ENCODE measurements at regions not wholly inside any gene's neighbourhood (a gene's known extent, or its start where the extent isn't known, plus 50 kb on each side); places are given as distances from the start of the nearest gene placed in this dataset.

DNA sequence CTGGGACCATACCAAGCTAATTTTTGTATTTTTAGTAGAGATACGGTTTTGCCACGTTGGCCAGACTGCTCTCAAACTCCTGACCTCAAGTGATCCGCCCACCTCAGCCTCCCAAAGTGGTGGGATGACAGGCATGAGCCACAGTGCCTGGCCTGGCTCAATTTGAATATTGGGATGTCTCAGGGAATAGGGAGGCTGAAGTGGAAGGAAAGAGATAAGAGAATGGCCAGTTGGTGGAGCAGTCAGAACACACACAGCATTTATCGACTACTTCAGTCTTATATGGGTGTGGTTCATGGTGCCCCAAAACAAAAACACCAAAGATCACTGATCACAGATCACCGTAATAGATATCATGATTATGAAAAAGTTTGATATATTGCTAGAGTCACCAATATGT, 144.4 kb downstream of the GMNC start:
- no peak overlapping the region for H3K4me2 ChIP-seq (ENCODE audit: low read length)
- no peak overlapping the region for H2BK12ac ChIP-seq (ENCODE audit: low read length)
- no peak overlapping the region for H2AFZ ChIP-seq (ENCODE audit: insufficient read depth, low read length, poor library complexity)
- no peaks in the 10 kb centered on the region for H3K9me3 ChIP-seq (ENCODE audit: insufficient read depth, low read depth, low read length)
- H3K4me1 ChIP-seq (ENCODE audit: control insufficient read depth in 1 of 2, insufficient read depth in 2 of 2, low read length in 2 of 2): no peaks in the 10 kb centered on the region
- H3K79me2 ChIP-seq (ENCODE audit: control insufficient read depth, insufficient read depth, low read length, poor library complexity): no peaks in the 10 kb centered on the region
- H3K4ac ChIP-seq (ENCODE audit: low read depth, low read length): no peak overlapping the region
- H4K12ac ChIP-seq (ENCODE audit: low read depth, low read length): no peak overlapping the region
- H2AK5ac ChIP-seq (ENCODE audit: low read length): no peak overlapping the region
- H3K4me3 ChIP-seq (ENCODE audit: low read depth, low read length): no peak overlapping the region
- H4K91ac ChIP-seq (ENCODE audit: low read depth, low read length): no peak overlapping the region
- DNase-seq: no peak
- H2BK120ac ChIP-seq (ENCODE audit: insufficient read depth, low read length, poor library complexity): no peak overlapping the region
- H3K27ac ChIP-seq (ENCODE audit: low read depth, low read length): no peak overlapping the region
- no peaks in the 10 kb centered on the region for H3K79me1 ChIP-seq (ENCODE audit: low read length)
- H3K9ac ChIP-seq (ENCODE audit: low read length): no peak overlapping the region
- H4K8ac ChIP-seq (ENCODE audit: low read depth, low read length): no peak overlapping the region
- H3K14ac ChIP-seq (ENCODE audit: low read length): no peak overlapping the region
- no CpG with 5 or more reads among the region's 5 CpGs for WGBS (ENCODE audit: extremely low coverage, insufficient coverage, insufficient read length)
- no peak overlapping the region for H2BK5ac ChIP-seq (ENCODE audit: low read depth, low read length, poor library complexity)
- H3K27me3 ChIP-seq (ENCODE audit: insufficient read depth, low read length): no peaks in the 10 kb centered on the region
- no peak overlapping the region for H3K23ac ChIP-seq (ENCODE audit: low read length)
- no peaks in the 10 kb centered on the region for H3K36me3 ChIP-seq (ENCODE audit: control insufficient read depth in 1 of 2, insufficient read depth in 2 of 2, low read length in 2 of 2)
- H3K18ac ChIP-seq (ENCODE audit: low read length): no peak overlapping the region

DNA sequence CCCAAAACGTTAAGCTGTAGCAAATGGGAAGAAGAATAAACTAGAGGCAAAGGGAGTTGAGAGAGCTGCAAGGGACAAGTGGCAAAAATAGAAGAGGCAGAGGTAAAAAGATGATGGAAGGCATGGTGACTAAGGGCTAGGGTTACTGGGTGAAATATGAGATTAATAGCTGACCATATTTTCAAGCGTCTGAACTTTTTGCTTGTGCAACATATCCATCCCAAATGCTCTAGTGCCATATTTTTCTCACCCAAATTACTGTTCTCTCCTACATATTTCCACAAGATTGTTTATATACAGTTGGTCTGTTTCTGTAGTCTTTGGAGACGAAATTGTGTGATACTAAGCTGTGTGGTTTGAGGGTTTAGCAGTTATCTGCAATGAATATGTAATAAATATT, 145.5 kb downstream of the GMNC start:
- Histone ChIP-seq H2AFZ (ENCODE audit: insufficient read depth, low read length, poor library complexity) (no peak overlapping the region), H3K9me3 (ENCODE audit: insufficient read depth, low read depth, low read length) (no peaks in the 10 kb centered on the region), H2BK12ac (ENCODE audit: low read length) (no peak overlapping the region), H3K18ac (ENCODE audit: low read length) (no peak overlapping the region), H3K27ac (ENCODE audit: low read depth, low read length) (no peak overlapping the region), H3K36me3 (ENCODE audit: control insufficient read depth in 1 of 2, insufficient read depth in 2 of 2, low read length in 2 of 2) (no peaks in the 10 kb centered on the region), H2AK5ac (ENCODE audit: low read length) (no peak overlapping the region), H3K4me3 (ENCODE audit: low read depth, low read length) (no peak overlapping the region), H4K8ac (ENCODE audit: low read depth, low read length) (no peak overlapping the region), H3K79me2 (ENCODE audit: control insufficient read depth, insufficient read depth, low read length, poor library complexity) (no peaks in the 10 kb centered on the region), H2BK5ac (ENCODE audit: low read depth, low read length, poor library complexity) (no peak overlapping the region), H3K79me1 (ENCODE audit: low read length) (no peaks in the 10 kb centered on the region), H3K9ac (ENCODE audit: low read length) (no peak overlapping the region), H3K4ac (ENCODE audit: low read depth, low read length) (no peak overlapping the region), H3K4me2 (ENCODE audit: low read length) (no peak overlapping the region), H2BK120ac (ENCODE audit: insufficient read depth, low read length, poor library complexity) (no peak overlapping the region), H3K27me3 (ENCODE audit: insufficient read depth, low read length) (no peaks in the 10 kb centered on the region), H3K14ac (ENCODE audit: low read length) (no peak overlapping the region), H4K12ac (ENCODE audit: low read depth, low read length) (no peak overlapping the region), H3K23ac (ENCODE audit: low read length) (no peak overlapping the region), H4K91ac (ENCODE audit: low read depth, low read length) (no peak overlapping the region), H3K4me1 (ENCODE audit: control insufficient read depth in 1 of 2, insufficient read depth in 2 of 2, low read length in 2 of 2) (no peaks in the 10 kb centered on the region)
- WGBS (ENCODE audit: extremely low coverage, insufficient coverage, insufficient read length): no CpG with 5 or more reads among the region's 3 CpGs
- no peak for DNase-seq

DNA sequence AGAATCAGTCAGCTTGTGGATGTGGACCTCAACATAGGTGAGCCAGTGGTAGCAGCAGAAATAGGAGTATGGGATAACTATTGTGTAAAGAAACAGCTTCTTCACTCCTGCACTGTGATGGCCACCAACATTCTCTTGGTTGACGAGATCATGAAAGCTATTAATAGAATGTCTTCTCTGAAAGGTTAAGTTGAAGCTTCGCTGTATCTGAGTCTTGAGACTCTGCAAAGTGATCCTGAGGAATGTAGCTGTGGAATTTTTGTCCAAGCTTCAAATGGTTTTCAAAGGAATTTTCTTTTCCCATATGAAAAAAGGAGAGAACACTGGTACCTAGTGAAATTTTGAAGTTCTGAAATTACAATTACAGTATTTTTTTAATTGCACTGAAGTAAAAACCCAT, 146.3 kb downstream of the GMNC start:
- H2AK5ac ChIP-seq (ENCODE audit: low read length): no peak overlapping the region
- no peak overlapping the region for H3K9ac ChIP-seq (ENCODE audit: low read length)
- no peak overlapping the region for H4K12ac ChIP-seq (ENCODE audit: low read depth, low read length)
- WGBS (ENCODE audit: extremely low coverage, insufficient coverage, insufficient read length): no CpG with 5 or more reads among the region's 2 CpGs
- no peak for DNase-seq
- H3K23ac ChIP-seq (ENCODE audit: low read length): no peak overlapping the region
- H4K91ac ChIP-seq (ENCODE audit: low read depth, low read length): no peak overlapping the region
- no peaks in the 10 kb centered on the region for H3K36me3 ChIP-seq (ENCODE audit: control insufficient read depth in 1 of 2, insufficient read depth in 2 of 2, low read length in 2 of 2)
- H3K4ac ChIP-seq (ENCODE audit: low read depth, low read length): no peak overlapping the region
- no peak overlapping the region for H2AFZ ChIP-seq (ENCODE audit: insufficient read depth, low read length, poor library complexity)
- no peaks in the 10 kb centered on the region for H3K4me1 ChIP-seq (ENCODE audit: control insufficient read depth in 1 of 2, insufficient read depth in 2 of 2, low read length in 2 of 2)
- H3K4me3 ChIP-seq (ENCODE audit: low read depth, low read length): no peak overlapping the region
- no peaks in the 10 kb centered on the region for H3K79me1 ChIP-seq (ENCODE audit: low read length)
- no peak overlapping the region for H2BK5ac ChIP-seq (ENCODE audit: low read depth, low read length, poor library complexity)
- no peak overlapping the region for H3K27ac ChIP-seq (ENCODE audit: low read depth, low read length)
- no peaks in the 10 kb centered on the region for H3K79me2 ChIP-seq (ENCODE audit: control insufficient read depth, insufficient read depth, low read length, poor library complexity)
- H3K18ac ChIP-seq (ENCODE audit: low read length): no peak overlapping the region
- no peak overlapping the region for H2BK120ac ChIP-seq (ENCODE audit: insufficient read depth, low read length, poor library complexity)
- H3K4me2 ChIP-seq (ENCODE audit: low read length): no peak overlapping the region
- no peak overlapping the region for H3K14ac ChIP-seq (ENCODE audit: low read length)
- H3K9me3 ChIP-seq (ENCODE audit: insufficient read depth, low read depth, low read length): no peaks in the 10 kb centered on the region
- no peaks in the 10 kb centered on the region for H3K27me3 ChIP-seq (ENCODE audit: insufficient read depth, low read length)
- no peak overlapping the region for H4K8ac ChIP-seq (ENCODE audit: low read depth, low read length)
- no peak overlapping the region for H2BK12ac ChIP-seq (ENCODE audit: low read length)

DNA sequence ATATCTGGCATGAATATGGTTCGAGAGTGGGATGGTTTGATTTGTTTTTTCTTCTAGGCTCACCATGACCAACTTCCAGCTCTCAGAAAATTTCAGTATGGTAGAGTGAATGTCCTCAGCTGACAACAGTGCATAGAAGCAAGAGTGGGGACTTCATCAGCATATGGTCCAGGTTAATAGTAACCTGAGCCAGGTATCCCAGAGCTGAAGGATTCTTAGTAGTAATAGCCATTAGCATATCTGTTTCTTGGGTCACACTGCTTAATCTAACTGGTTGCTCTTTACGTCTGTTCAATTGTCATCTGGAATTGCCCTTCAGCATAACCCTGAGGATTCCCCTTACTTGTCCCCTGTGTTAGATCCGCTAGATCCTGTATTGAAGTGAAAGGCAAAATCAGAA, 151.8 kb downstream of the GMNC start:
- H2BK5ac ChIP-seq (ENCODE audit: low read depth, low read length, poor library complexity): no peak overlapping the region
- no peak overlapping the region for H2BK12ac ChIP-seq (ENCODE audit: low read length)
- no peak overlapping the region for H3K27ac ChIP-seq (ENCODE audit: low read depth, low read length)
- no peak for DNase-seq
- H3K9me3 ChIP-seq (ENCODE audit: insufficient read depth, low read depth, low read length): no peaks in the 10 kb centered on the region
- H3K36me3 ChIP-seq (ENCODE audit: control insufficient read depth in 1 of 2, insufficient read depth in 2 of 2, low read length in 2 of 2): no peaks in the 10 kb centered on the region
- no peak overlapping the region for H2BK120ac ChIP-seq (ENCODE audit: insufficient read depth, low read length, poor library complexity)
- no peak overlapping the region for H4K91ac ChIP-seq (ENCODE audit: low read depth, low read length)
- WGBS (ENCODE audit: extremely low coverage, insufficient coverage, insufficient read length): no CpG with 5 or more reads among the region's 3 CpGs
- H3K23ac ChIP-seq (ENCODE audit: low read length): no peak overlapping the region
- H3K4me2 ChIP-seq (ENCODE audit: low read length): no peak overlapping the region
- H3K14ac ChIP-seq (ENCODE audit: low read length): no peak overlapping the region
- no peak overlapping the region for H3K9ac ChIP-seq (ENCODE audit: low read length)
- H3K4ac ChIP-seq (ENCODE audit: low read depth, low read length): no peak overlapping the region
- H4K12ac ChIP-seq (ENCODE audit: low read depth, low read length): no peak overlapping the region
- H2AK5ac ChIP-seq (ENCODE audit: low read length): no peak overlapping the region
- no peak overlapping the region for H3K4me3 ChIP-seq (ENCODE audit: low read depth, low read length)
- no peaks in the 10 kb centered on the region for H3K79me1 ChIP-seq (ENCODE audit: low read length)
- H2AFZ ChIP-seq (ENCODE audit: insufficient read depth, low read length, poor library complexity): no peak overlapping the region
- no peak overlapping the region for H4K8ac ChIP-seq (ENCODE audit: low read depth, low read length)
- H3K79me2 ChIP-seq (ENCODE audit: control insufficient read depth, insufficient read depth, low read length, poor library complexity): no peaks in the 10 kb centered on the region
- no peaks in the 10 kb centered on the region for H3K4me1 ChIP-seq (ENCODE audit: control insufficient read depth in 1 of 2, insufficient read depth in 2 of 2, low read length in 2 of 2)
- H3K18ac ChIP-seq (ENCODE audit: low read length): no peak overlapping the region
- no peaks in the 10 kb centered on the region for H3K27me3 ChIP-seq (ENCODE audit: insufficient read depth, low read length)

Data from trophoblast cell (in vitro differentiated cells and primary cell).